K562 (cell line): ENCODE measurements at regions not wholly inside any gene's neighbourhood (a gene's known extent, or its start where the extent isn't known, plus 50 kb on each side); places are given as distances from the start of the nearest gene placed in this dataset.

Experiments used
- FOXP1 ChIP-seq: sonication (generic); formaldehyde crosslinking; IDR thresholded peaks from 2 replicates; pipeline ENCODE4 v1.8.0; 2022; ENCODE audit warnings: mild to moderate bottlenecking, missing genetic modification reagents
- NBN ChIP-seq: fragments of 450-650 bp; IDR thresholded peaks from 2 replicates; pipeline ENCODE4 v1.6.1; 2016; ENCODE audit warnings: low read depth, mild to moderate bottlenecking
- REST ChIP-seq, 2 experiments: fragments of 450-650 bp; formaldehyde crosslinking in 1 of 2; IDR thresholded peaks; 2 replicates each; pipeline versions ENCODE4 v1.4.0 to v1.6.1; 2014 to 2020; ENCODE audit warnings: mild to moderate bottlenecking in 2 of 2, borderline replicate concordance in 1 of 2, low read depth in 1 of 2
- SIN3B ChIP-seq: fragments of 450-650 bp; IDR thresholded peaks from 2 replicates; pipeline ENCODE4 v1.6.1; 2017; ENCODE audit warnings: low read depth, mild to moderate bottlenecking, moderate library complexity

- TF ChIP-seq REST (IDR thresholded peaks at IDR 0.05; ENCODE audit: borderline replicate concordance), result no peak
- no peak for TF ChIP-seq REST (CRISPR knock-in tag; IDR thresholded peaks at IDR 0.05; ENCODE audit: low read depth)
- no peak for TF ChIP-seq FOXP1
- no peak for TF ChIP-seq NBN
- no peak for TF ChIP-seq SIN3B
Observed at GRCh38 chr6:170025341-170025911, 265.5 kb downstream of the DLL1 start (continued).
